PC-9 (cell line): ENCODE measurements at regions not wholly inside any gene's neighbourhood (a gene's known extent, or its start where the extent isn't known, plus 50 kb on each side); places are given as distances from the start of the nearest gene placed in this dataset.

Experiments
- EZH2 ChIP-seq: fragments of 200-600 bp; sonication (generic); IDR thresholded peaks from 2 replicates; pipeline ENCODE4 v1.8.0; 2017; ENCODE audit warnings: antibody characterized with exemption, low read depth
- TF ChIP-seq, protein P1 (sequence below): fragments of 200-600 bp; sonication (generic); conservative IDR thresholded peaks from 2 replicates; pipeline ENCODE4 v1.6.1; 2017; ENCODE audit warnings: mixed run types, antibody characterized with exemption, mild to moderate bottlenecking, moderate library complexity

DNA sequence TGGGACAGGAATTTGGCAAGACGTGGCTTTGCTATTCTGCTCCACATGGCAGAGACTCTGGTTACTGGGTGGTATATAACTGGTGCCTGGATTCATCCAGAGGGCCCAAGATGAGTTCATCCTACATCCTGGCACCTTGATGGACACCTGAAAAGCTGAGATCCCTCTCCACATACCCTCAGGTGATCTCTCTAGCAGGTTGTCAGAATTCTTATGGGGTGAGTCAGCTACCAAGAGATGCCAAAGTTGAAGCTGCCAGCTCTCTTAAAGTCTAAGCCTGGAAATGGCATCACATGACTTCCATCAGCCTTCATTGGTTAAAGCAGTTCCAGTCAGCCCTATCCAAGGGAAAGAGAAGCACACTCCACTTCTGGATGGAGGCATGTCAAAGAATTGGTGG, 300.7 kb upstream of the SEL1L start:
- TF ChIP-seq, protein P1, sequence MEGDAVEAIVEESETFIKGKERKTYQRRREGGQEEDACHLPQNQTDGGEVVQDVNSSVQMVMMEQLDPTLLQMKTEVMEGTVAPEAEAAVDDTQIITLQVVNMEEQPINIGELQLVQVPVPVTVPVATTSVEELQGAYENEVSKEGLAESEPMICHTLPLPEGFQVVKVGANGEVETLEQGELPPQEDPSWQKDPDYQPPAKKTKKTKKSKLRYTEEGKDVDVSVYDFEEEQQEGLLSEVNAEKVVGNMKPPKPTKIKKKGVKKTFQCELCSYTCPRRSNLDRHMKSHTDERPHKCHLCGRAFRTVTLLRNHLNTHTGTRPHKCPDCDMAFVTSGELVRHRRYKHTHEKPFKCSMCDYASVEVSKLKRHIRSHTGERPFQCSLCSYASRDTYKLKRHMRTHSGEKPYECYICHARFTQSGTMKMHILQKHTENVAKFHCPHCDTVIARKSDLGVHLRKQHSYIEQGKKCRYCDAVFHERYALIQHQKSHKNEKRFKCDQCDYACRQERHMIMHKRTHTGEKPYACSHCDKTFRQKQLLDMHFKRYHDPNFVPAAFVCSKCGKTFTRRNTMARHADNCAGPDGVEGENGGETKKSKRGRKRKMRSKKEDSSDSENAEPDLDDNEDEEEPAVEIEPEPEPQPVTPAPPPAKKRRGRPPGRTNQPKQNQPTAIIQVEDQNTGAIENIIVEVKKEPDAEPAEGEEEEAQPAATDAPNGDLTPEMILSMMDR, result no peak
- TF ChIP-seq EZH2, result no peak
